Activated naive CD4-positive, alpha-beta T cell treated with anti-CD3 and anti-CD28 coated beads for 36 hours (primary cell): ENCODE measurements at regions not wholly inside any gene's neighbourhood (a gene's known extent, or its start where the extent isn't known, plus 50 kb on each side); places are given as distances from the start of the nearest gene placed in this dataset.

Source experiments
- CTCF ChIA-PET: fragments of 350-600 bp; sonication (Branson Sonifier 250); formaldehyde crosslinking; loops from one replicate; lab custom pipeline; 2021; ENCODE audit warnings: antibody characterized with exemption; lab: Charles Lee
- DNase-seq: peaks from one replicate; pipeline ENCODE4 v3.0.0-alpha.2; 2020
- H3K27ac Mint-ChIP-seq: one replicate; pipeline ENCODE4 v1.8.0; 2021; ENCODE audit warnings: mild to moderate bottlenecking, mixed read lengths
- H3K27me3 Mint-ChIP-seq: one replicate; pipeline ENCODE4 v1.8.0; 2021; ENCODE audit warnings: low read depth, mixed read lengths
- H3K36me3 Mint-ChIP-seq: one replicate; pipeline ENCODE4 v1.8.0; 2021; ENCODE audit warnings: low read depth, mixed read lengths
- H3K4me1 Mint-ChIP-seq: one replicate; pipeline ENCODE4 v1.8.0; 2021; ENCODE audit warnings: low read depth, mixed read lengths
- H3K4me3 Mint-ChIP-seq: one replicate; pipeline ENCODE4 v1.8.0; 2021; ENCODE audit warnings: mild to moderate bottlenecking, moderate library complexity, mixed read lengths
- H3K9me3 Mint-ChIP-seq: one replicate; pipeline ENCODE4 v1.8.0; 2021; ENCODE audit warnings: mixed read lengths
- intact Hi-C: fragments of 100-400 bp; cut with micrococcal nuclease; formaldehyde crosslinking; loops from one replicate; pipeline ENCODE4 v1.15.1; 2023

DNA sequence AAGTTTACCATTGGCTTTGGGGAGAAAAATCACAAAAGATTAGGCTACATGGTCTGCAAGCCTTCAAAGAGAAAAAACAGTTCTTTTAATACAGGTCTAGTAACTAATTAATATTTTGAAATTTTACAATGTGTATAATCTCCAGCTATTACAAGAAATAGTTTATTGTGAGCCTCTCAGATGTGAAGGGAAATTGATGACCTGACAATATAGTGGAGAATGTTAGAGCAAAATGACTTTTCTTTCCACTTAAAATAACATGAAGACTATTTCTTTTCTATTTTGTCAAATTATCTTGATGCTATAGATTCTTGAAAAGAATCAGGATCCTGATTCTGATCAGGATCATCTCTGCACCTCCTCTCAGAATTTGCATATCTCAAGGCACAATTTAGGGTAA is 362.3 kb downstream of the PMP22 start:
- Mint-ChIP-seq H3K4me1 (no peaks in the 10 kb centered on the region), H3K36me3 (no peaks in the 10 kb centered on the region), H3K9me3 (no peaks in the 10 kb centered on the region), H3K27ac (no peak overlapping the region), H3K4me3 (no peak overlapping the region), H3K27me3 (peaks cover 32% of the 10 kb centered on the region)
- CTCF ChIA-PET: no interaction called here
- intact Hi-C loops: no loop called here
- no peak for DNase-seq

DNA sequence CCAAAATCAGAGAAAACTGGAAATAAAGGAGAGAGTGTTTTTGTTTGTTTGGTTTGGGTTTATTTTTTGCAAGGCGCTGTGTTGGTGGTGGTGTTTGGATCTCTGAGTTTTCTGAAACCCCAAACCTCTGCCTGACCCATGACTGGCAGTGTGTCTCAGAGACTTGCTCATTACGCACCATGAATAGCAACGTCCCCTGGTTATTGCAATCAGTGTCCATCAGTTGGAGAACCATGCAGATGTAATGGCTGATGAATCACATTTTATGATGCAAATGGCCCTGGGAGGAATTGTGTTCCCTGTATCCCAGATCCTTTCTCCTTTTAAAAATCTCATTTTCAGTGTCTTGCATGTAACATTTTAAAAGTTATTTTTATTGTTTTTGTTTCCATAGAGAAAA is 362.8 kb downstream of the PMP22 start:
- H3K36me3 Mint-ChIP-seq: no peaks in the 10 kb centered on the region
- no peaks in the 10 kb centered on the region for H3K4me1 Mint-ChIP-seq
- DNase-seq: no peak
- H3K4me3 Mint-ChIP-seq: no peak overlapping the region
- no peak overlapping the region for H3K27ac Mint-ChIP-seq
- intact Hi-C loops: no loop called here
- H3K9me3 Mint-ChIP-seq: no peaks in the 10 kb centered on the region
- H3K27me3 Mint-ChIP-seq: peaks cover 29% of the 10 kb centered on the region
- CTCF ChIA-PET: no interaction called here

DNA sequence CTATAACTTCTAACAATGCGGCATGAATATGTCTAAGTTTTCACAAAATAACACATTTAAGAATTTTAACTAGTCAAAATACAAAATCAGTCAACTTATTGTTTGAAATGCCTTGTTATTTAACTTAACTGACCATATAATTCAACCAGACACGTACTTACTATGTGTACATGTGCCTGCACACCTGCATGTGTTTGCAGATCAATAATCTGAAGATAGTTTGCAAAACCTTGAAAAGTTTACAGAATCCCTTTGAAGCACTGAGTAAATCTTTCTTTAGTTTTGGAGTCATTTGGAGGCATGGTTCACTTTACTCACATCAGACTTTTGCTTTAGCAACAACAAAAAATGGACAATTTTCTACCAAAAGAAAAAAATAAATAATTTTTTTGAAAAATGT is 363.8 kb downstream of the PMP22 start:
- Mint-ChIP-seq H3K4me3 (no peak overlapping the region), H3K4me1 (no peaks in the 10 kb centered on the region), H3K27me3 (peaks cover 24% of the 10 kb centered on the region), H3K9me3 (no peaks in the 10 kb centered on the region), H3K36me3 (no peaks in the 10 kb centered on the region), H3K27ac (no peak overlapping the region)
- no peak for DNase-seq
- intact Hi-C loops: no loop called here
- CTCF ChIA-PET: no interaction called here

DNA sequence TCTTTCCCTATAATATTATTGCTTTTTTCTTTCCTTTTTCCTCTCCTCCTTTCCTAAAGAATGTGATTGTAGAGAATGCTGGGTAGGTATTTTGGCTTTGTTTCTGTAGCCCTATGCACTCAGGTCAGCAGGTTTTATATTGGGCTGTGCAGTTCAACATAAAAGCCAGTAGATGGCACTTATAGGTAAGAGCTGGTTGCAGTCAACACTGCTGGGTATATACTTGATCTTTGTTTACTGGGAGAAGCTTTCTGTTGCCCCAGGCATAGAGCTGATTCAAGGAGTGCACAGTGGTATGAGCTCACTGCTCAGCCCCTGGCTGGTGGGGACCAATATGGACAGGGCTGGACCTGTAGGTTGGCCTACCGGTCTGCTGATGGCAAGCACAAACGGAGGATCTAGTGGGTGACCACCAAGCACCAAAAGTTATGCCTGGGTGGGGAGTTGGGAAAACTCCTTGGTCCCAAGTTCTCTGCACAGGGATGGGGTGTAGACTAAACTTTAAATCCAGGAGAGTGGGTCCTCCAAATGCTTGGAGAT is 378.9 kb downstream of the PMP22 start:
- CTCF ChIA-PET: interaction anchor here (0.6 to 0.7 kb wide), 4 partner anchors 63 to 481 kb away, joined by 3 to 4 read pairs (median 3); no protein-coding TSS in a partner anchor
- peaks cover 24% of the 10 kb centered on the region for H3K27me3 Mint-ChIP-seq
- H3K4me3 Mint-ChIP-seq: no peak overlapping the region
- no peak overlapping the region for H3K27ac Mint-ChIP-seq
- H3K9me3 Mint-ChIP-seq: peaks cover 26% of the 10 kb centered on the region
- intact Hi-C loops: no loop called here
- no peak for DNase-seq
- H3K4me1 Mint-ChIP-seq: no peaks in the 10 kb centered on the region
- H3K36me3 Mint-ChIP-seq: peaks cover 1% of the 10 kb centered on the region

DNA sequence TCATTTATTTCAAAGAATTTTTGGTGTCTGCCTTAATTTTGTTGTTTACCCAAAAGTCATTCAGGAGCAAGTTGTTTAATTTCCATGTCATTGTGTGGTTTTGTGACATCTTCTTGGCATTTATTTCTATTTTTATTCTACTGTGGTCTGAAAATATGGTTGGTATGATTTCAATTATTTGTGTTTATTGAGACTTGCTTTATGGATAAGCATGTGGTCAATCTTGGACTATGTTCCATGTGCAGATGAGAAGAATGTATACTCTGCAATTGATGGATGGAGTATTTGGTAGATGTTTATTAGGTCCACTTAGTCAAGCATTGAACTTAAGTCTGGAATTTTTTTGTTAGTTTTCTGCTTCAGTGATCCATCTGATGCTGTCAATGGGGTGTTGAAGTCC is 383.0 kb downstream of the PMP22 start:
- CTCF ChIA-PET: no interaction called here
- DNase-seq: no peak
- intact Hi-C loops: no loop called here
- Mint-ChIP-seq H3K4me1 (no peaks in the 10 kb centered on the region), H3K36me3 (peaks cover 1% of the 10 kb centered on the region), H3K27me3 (peaks cover 20% of the 10 kb centered on the region), H3K9me3 (peaks cover 21% of the 10 kb centered on the region), H3K4me3 (no peak overlapping the region), H3K27ac (no peak overlapping the region)

DNA sequence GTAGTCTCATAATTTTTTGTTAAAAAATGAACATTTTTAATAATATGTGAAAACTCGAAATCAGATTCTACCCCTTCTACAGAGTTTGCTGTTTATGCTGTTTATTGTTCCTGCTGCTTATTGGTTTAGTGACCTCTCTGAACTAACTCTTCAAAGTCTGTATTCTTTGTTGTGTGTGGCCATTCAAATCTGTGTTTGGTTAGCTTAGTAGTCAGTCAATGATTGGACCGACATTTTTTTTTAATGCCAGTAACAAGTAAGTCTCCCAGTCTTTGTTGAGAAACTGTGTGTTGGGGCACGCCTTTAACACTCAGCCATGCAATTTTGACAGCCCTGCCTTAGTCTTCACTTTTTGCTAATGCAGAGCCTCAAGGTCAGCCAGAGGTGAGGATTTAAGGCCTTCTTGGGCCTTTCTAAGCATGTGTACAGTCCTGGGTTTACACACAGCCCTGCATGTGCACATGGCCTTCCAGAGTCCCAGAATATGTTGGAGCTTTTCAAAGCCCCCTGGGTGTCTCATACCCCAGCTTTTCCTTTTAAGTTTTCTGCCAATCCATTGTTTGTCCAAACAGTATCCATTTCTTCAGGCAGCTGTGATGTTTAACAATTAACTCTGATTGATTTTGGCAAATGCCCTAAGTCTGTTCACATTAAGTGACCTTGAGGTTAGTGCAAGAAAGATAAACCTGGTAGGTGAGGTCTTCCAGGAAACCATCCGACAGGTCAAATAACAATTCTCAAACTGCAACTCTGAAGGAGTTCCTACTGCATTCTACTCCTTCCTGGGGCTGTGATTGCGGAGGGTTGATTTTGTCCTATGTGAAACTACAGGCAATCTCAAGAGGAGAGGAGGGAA is 389.3 kb downstream of the PMP22 start:
- H3K36me3 Mint-ChIP-seq: no peaks in the 10 kb centered on the region
- CTCF ChIA-PET: no interaction called here
- no peak for DNase-seq
- no peak overlapping the region for H3K4me3 Mint-ChIP-seq
- peaks cover 9% of the 10 kb centered on the region for H3K27me3 Mint-ChIP-seq
- no peaks in the 10 kb centered on the region for H3K4me1 Mint-ChIP-seq
- intact Hi-C loops: no loop called here
- no peak overlapping the region for H3K27ac Mint-ChIP-seq
- H3K9me3 Mint-ChIP-seq: no peaks in the 10 kb centered on the region

DNA sequence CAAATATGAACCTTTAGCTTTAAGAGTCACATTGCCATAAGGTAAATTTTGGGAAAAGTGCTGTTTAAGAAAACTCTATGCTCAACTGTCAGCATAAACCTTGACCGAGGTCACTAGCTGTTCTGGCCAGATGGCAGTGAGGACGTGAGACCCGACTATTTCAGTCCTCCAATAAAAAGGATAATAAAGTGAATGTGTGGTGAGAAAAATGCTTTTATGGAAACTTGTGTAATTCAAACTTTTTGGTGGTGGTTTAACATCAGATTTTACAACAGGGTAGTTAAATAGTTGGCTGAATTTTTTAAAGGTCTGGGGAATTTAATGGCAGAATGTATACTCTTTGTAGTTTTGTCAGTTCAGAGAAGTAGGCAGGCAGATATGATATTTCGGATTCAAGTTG is 391.1 kb downstream of the PMP22 start:
- no peak for DNase-seq
- Mint-ChIP-seq H3K4me1 (no peaks in the 10 kb centered on the region), H3K36me3 (no peaks in the 10 kb centered on the region), H3K9me3 (no peaks in the 10 kb centered on the region), H3K27me3 (peaks cover 14% of the 10 kb centered on the region), H3K27ac (no peak overlapping the region), H3K4me3 (no peak overlapping the region)
- intact Hi-C loops: no loop called here
- CTCF ChIA-PET: no interaction called here

DNA sequence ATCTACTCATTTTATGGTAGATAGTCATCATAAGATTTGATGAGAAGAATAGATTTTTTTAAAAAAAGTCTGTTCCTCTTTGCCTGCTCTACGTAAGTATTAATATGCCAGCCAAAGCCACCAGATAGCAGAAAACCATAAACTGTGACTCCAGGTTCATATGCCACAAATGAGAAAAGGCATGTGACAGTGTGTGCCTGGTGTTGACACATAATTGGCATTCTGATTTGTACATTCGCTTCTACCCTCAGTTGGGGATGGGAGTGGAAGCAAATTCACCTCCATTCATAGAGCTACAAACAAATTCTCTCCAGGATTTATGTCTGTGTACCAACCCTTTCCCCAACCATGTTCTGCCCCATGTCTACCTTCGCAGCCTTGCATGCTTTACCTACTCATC is 391.6 kb downstream of the PMP22 start:
- intact Hi-C loops: no loop called here
- Mint-ChIP-seq H3K27me3 (peaks cover 14% of the 10 kb centered on the region), H3K4me1 (no peaks in the 10 kb centered on the region), H3K27ac (no peak overlapping the region), H3K36me3 (no peaks in the 10 kb centered on the region), H3K9me3 (no peaks in the 10 kb centered on the region), H3K4me3 (no peak overlapping the region)
- CTCF ChIA-PET: no interaction called here
- no peak for DNase-seq

DNA sequence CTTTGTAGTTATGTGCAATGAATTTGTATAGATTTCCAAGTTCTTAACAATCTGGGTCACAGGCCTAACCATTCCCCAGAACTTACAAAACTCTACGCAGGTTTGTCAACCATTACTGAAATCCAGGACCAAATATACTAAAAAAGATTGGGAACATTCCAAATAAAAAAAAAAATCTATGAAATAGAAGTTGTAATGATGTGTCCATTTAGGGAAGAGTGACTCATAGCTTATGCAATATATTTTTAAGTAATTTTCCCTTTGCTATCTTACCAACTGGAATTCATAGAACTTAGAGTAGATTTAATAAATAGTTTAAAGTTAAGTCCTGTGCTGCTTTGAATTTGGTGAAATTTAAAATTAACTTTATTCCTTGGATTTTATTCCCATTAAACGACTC is 393.2 kb downstream of the PMP22 start:
- Mint-ChIP-seq H3K4me3 (no peak overlapping the region), H3K27me3 (peaks cover 20% of the 10 kb centered on the region), H3K36me3 (no peaks in the 10 kb centered on the region), H3K9me3 (no peaks in the 10 kb centered on the region), H3K27ac (no peak overlapping the region), H3K4me1 (no peaks in the 10 kb centered on the region)
- DNase-seq: no peak
- intact Hi-C loops: no loop called here
- CTCF ChIA-PET: no interaction called here

DNA sequence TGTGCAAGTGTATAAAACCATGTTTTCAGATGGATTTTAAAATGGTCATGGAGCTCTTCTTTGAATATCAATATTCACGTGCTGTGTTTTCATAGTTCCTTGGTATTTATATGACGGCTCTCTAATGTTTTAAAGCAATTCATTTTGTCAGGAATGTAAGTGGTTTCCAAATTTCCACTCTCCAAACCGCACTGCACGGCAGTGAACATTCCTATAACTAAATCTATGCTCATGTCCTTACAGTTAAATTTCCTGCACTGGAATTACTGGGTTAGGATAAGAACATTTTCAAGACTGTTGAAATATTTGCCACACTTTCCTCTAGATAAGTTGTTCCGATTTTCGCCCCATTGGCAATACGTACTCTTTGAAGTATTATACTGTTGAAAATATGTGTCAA is 398.9 kb downstream of the PMP22 start:
- intact Hi-C loops: no loop called here
- Mint-ChIP-seq H3K27ac (no peak overlapping the region), H3K36me3 (no peaks in the 10 kb centered on the region), H3K4me3 (no peak overlapping the region), H3K9me3 (peaks cover 2% of the 10 kb centered on the region), H3K27me3 (peaks cover 14% of the 10 kb centered on the region), H3K4me1 (no peaks in the 10 kb centered on the region)
- CTCF ChIA-PET: no interaction called here
- no peak for DNase-seq

DNA sequence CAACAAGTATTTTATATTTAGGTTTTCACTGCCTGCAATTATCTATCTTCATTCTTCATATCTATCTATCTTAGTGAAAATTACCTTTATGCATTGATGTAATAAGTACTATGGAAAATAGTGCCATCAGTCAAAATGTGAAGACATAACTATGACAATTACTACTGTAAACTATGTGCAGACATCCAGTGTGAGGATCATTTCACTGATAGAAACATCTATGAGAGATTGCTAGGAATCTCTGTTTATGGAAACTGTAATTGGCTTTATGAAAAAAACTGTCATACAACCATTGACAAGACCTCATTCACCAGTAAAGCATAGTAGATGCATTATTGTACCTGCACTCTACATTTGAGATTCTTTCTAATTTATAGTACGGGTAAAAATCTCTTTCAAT is 401.0 kb downstream of the PMP22 start:
- Mint-ChIP-seq H3K27ac (no peak overlapping the region), H3K4me1 (no peaks in the 10 kb centered on the region), H3K36me3 (no peaks in the 10 kb centered on the region), H3K27me3 (peaks cover 14% of the 10 kb centered on the region), H3K4me3 (no peak overlapping the region), H3K9me3 (peaks cover 2% of the 10 kb centered on the region)
- intact Hi-C loops: no loop called here
- no peak for DNase-seq
- CTCF ChIA-PET: no interaction called here

DNA sequence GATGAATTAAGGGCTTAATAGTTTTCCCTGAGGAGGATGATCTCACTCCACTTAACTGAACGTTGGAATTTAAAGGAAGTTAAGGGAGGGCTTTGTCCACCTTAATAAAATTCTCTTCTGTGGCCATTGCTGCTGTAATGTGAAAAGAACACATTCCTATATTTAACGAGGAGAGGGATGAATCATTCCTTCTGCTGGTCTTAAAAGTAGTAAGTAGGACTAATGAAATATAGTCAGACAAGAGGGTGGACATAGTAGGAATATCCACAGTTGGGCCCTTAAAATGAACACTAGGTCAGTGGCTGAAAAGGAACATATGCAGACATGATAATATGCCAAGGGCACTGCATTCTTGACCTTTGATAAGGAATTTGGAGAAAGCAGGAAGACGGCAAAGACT is 405.6 kb downstream of the PMP22 start:
- Mint-ChIP-seq H3K36me3 (no peaks in the 10 kb centered on the region), H3K27ac (no peak overlapping the region), H3K4me3 (no peak overlapping the region), H3K9me3 (peaks cover 2% of the 10 kb centered on the region), H3K27me3 (peaks cover 17% of the 10 kb centered on the region), H3K4me1 (no peaks in the 10 kb centered on the region)
- no peak for DNase-seq
- intact Hi-C loops: no loop called here
- CTCF ChIA-PET: no interaction called here

DNA sequence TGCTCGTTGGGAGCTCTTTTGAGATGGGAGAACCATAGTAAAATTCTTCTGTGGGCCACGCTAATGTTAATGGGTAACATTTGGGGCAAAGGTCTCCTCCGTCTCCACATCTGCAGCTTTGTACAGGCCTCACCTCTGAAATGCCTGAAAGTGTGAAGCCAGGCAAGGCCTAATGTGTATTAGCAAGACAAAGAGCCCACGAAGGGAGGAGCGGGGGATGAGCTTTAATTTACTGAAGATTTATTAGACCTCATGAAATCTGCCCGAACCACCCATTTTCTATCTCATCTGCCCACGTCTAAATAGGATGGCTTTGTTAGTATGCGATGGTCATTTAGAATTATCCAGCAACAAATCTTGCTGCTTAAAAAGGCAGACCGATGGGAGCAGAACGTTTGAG is 408.9 kb downstream of the PMP22 start:
- H3K4me1 Mint-ChIP-seq: no peaks in the 10 kb centered on the region
- peaks cover 13% of the 10 kb centered on the region for H3K27me3 Mint-ChIP-seq
- no peak for DNase-seq
- no peak overlapping the region for H3K4me3 Mint-ChIP-seq
- intact Hi-C loops: no loop called here
- no peaks in the 10 kb centered on the region for H3K9me3 Mint-ChIP-seq
- CTCF ChIA-PET: no interaction called here
- H3K36me3 Mint-ChIP-seq: no peaks in the 10 kb centered on the region
- H3K27ac Mint-ChIP-seq: no peak overlapping the region
